Trophoblast cell (in vitro differentiated cells and primary cell): ENCODE measurements at regions not wholly inside any gene's neighbourhood (a gene's known extent, or its start where the extent isn't known, plus 50 kb on each side); places are given as distances from the start of the nearest gene placed in this dataset.
"Not testable (repeated sequence)": the region's sequence is repeated elsewhere in the genome, so short reads cannot be mapped to it uniquely, and the experiment has no call there.

Experiments
- DNase-seq, 2 donors: peaks; one replicate each; pipeline ENCODE4 v3.0.0-alpha.2; 2016
- H2AFZ ChIP-seq: 2 replicates; pipeline ENCODE4 v1.6.1; 2013; ENCODE audit warnings: low read length, moderate library complexity, mild to moderate bottlenecking; ENCODE audit not compliant: insufficient read depth, poor library complexity
- H2AK5ac ChIP-seq: 2 replicates; pipeline ENCODE4 v1.6.1; 2013; ENCODE audit warnings: mild to moderate bottlenecking, low read length
- H2BK120ac ChIP-seq: 2 replicates; pipeline ENCODE4 v1.6.1; 2013; ENCODE audit warnings: low read length, mild to moderate bottlenecking, moderate library complexity; ENCODE audit not compliant: insufficient read depth, poor library complexity
- H2BK12ac ChIP-seq: 2 replicates; pipeline ENCODE4 v1.6.1; 2013; ENCODE audit warnings: mild to moderate bottlenecking, low read length, moderate library complexity
- H2BK5ac ChIP-seq: 2 replicates; pipeline ENCODE4 v1.6.1; 2013; ENCODE audit warnings: low read length, low read depth, moderate library complexity, mild to moderate bottlenecking; ENCODE audit not compliant: poor library complexity
- H3K14ac ChIP-seq: 2 replicates; pipeline ENCODE4 v1.6.1; 2013; ENCODE audit warnings: mild to moderate bottlenecking, low read length
- H3K18ac ChIP-seq: 2 replicates; pipeline ENCODE4 v1.6.1; 2013; ENCODE audit warnings: mild to moderate bottlenecking, low read length
- H3K23ac ChIP-seq: 2 replicates; pipeline ENCODE4 v1.6.1; 2013; ENCODE audit warnings: low read length
- H3K27ac ChIP-seq: 2 replicates; pipeline ENCODE4 v1.5.1; 2013; ENCODE audit warnings: low read depth, mild to moderate bottlenecking, inconsistent platforms, low read length, moderate library complexity
- H3K27me3 ChIP-seq: 2 replicates; pipeline ENCODE4 v1.6.1; 2013; ENCODE audit warnings: inconsistent platforms, mild to moderate bottlenecking, low read length, moderate library complexity; ENCODE audit not compliant: insufficient read depth
- H3K36me3 ChIP-seq, 2 experiments: 1 replicate in 1 of 2; 2 replicates in 1 of 2; pipeline ENCODE4 v1.6.1; 2013; ENCODE audit warnings: low read length in 2 of 2, mild to moderate bottlenecking in 2 of 2, moderate library complexity in 1 of 2; ENCODE audit not compliant: insufficient read depth in 2 of 2, control insufficient read depth in 1 of 2
- H3K4ac ChIP-seq: 2 replicates; pipeline ENCODE4 v1.6.1; 2013; ENCODE audit warnings: low read depth, mild to moderate bottlenecking, low read length, moderate library complexity
- H3K4me1 ChIP-seq, 2 experiments: 1 replicate in 1 of 2; 2 replicates in 1 of 2; pipeline ENCODE4 v1.6.1; 2013; ENCODE audit warnings: low read length in 2 of 2, mild to moderate bottlenecking in 2 of 2, moderate library complexity in 1 of 2; ENCODE audit not compliant: insufficient read depth in 2 of 2, control insufficient read depth in 1 of 2
- H3K4me2 ChIP-seq: 2 replicates; pipeline ENCODE4 v1.6.1; 2013; ENCODE audit warnings: inconsistent platforms, mild to moderate bottlenecking, low read length, moderate library complexity
- H3K4me3 ChIP-seq: 2 replicates; pipeline ENCODE4 v1.5.1; 2013; ENCODE audit warnings: mild to moderate bottlenecking, low read depth, low read length, inconsistent platforms
- H3K79me1 ChIP-seq: one replicate; pipeline ENCODE4 v1.6.1; 2013; ENCODE audit warnings: low read length
- H3K79me2 ChIP-seq: 2 replicates; pipeline ENCODE4 v1.6.1; 2013; ENCODE audit warnings: low read length, mild to moderate bottlenecking; ENCODE audit not compliant: control insufficient read depth, insufficient read depth, poor library complexity
- H3K9ac ChIP-seq: 2 replicates; pipeline ENCODE4 v1.6.1; 2013; ENCODE audit warnings: mild to moderate bottlenecking, low read length
- H3K9me3 ChIP-seq: 2 replicates; pipeline ENCODE4 v1.6.1; 2013; ENCODE audit warnings: low read depth, mild to moderate bottlenecking, control low read depth, inconsistent platforms, low read length; ENCODE audit not compliant: insufficient read depth
- H4K12ac ChIP-seq: 2 replicates; pipeline ENCODE4 v1.6.1; 2013; ENCODE audit warnings: low read depth, mild to moderate bottlenecking, low read length, moderate library complexity
- H4K8ac ChIP-seq: 2 replicates; pipeline ENCODE4 v1.6.1; 2013; ENCODE audit warnings: low read depth, mild to moderate bottlenecking, low read length, moderate library complexity
- H4K91ac ChIP-seq: one replicate; pipeline ENCODE4 v1.6.1; 2013; ENCODE audit warnings: low read depth, mild to moderate bottlenecking, low read length, moderate library complexity
- WGBS: extraction: QIAGEN DNeasy Blood & Tissue Kit; methylation state at CpG from one replicate; pipeline ENCODE4 v1.1.7; 2013; ENCODE audit warnings: missing lambda C conversion rate; ENCODE audit not compliant: insufficient read length, insufficient coverage; ENCODE audit errors: extremely low coverage; 5-methylcytosine and 5-hydroxymethylcytosine counted together

- no CpG with 5 or more reads among the region's 7 CpGs for WGBS
Observed at GRCh38 chr10:38718972-38719371, 624.8 kb downstream of the ZNF37A start.

GRCh38 chr10:38730076-38730475 is 635.9 kb downstream of the ZNF37A start:
- no CpG with 5 or more reads among the region's 48 CpGs for whole genome bisulfite sequencing
- Histone ChIP-seq H3K79me2 (no peaks in the 10 kb centered on the region), H3K36me3 (no peaks in the 10 kb centered on the region), H3K4me2 (no peak overlapping the region), H2AFZ (no peak overlapping the region), H3K14ac (no peak overlapping the region), H4K8ac (no peak overlapping the region), H2BK12ac (no peak overlapping the region), H3K79me1 (no peaks in the 10 kb centered on the region), H3K27me3 (no peaks in the 10 kb centered on the region), H4K12ac (no peak overlapping the region), H3K9me3 (peaks cover 15% of the 10 kb centered on the region), H2BK5ac (no peak overlapping the region), H3K23ac (no peak overlapping the region), H3K27ac (no peak overlapping the region), H3K4me1 (no peaks in the 10 kb centered on the region), H3K18ac (no peak overlapping the region), H4K91ac (no peak overlapping the region), H3K4ac (no peak overlapping the region), H3K9ac (no peak overlapping the region), H2AK5ac (no peak overlapping the region), H3K4me3 (no peak overlapping the region), H2BK120ac (no peak overlapping the region)
- no peak for DNase-seq

More at GRCh38 chr10:38718972-38719371, 624.8 kb downstream of the ZNF37A start:
- not testable (repeated sequence) for H4K8ac ChIP-seq, H3K4me2 ChIP-seq, H2BK12ac ChIP-seq, H3K9me3 ChIP-seq, DNase-seq, H4K91ac ChIP-seq, H4K12ac ChIP-seq, H2BK120ac ChIP-seq, H3K4ac ChIP-seq, H3K27me3 ChIP-seq, H2BK5ac ChIP-seq, H2AFZ ChIP-seq, H3K79me2 ChIP-seq, H2AK5ac ChIP-seq, H3K36me3 ChIP-seq, H3K4me3 ChIP-seq, H3K79me1 ChIP-seq, H3K27ac ChIP-seq, H3K4me1 ChIP-seq, H3K9ac ChIP-seq, H3K18ac ChIP-seq, H3K14ac ChIP-seq, H3K23ac ChIP-seq

GRCh38 chr10:38736646-38737045 is 642.5 kb downstream of the ZNF37A start:
- not testable (repeated sequence) for H3K27ac ChIP-seq, H3K14ac ChIP-seq, H3K79me1 ChIP-seq, H2AFZ ChIP-seq, H3K4me1 ChIP-seq, H2BK5ac ChIP-seq, H3K9ac ChIP-seq, H4K8ac ChIP-seq, DNase-seq, H3K23ac ChIP-seq, H3K4me2 ChIP-seq, H3K18ac ChIP-seq, H3K79me2 ChIP-seq, H4K12ac ChIP-seq, H3K36me3 ChIP-seq, H3K4ac ChIP-seq, H3K27me3 ChIP-seq, H3K4me3 ChIP-seq, H2BK12ac ChIP-seq, H4K91ac ChIP-seq, H2BK120ac ChIP-seq, H2AK5ac ChIP-seq
- WGBS = no CpG with 5 or more reads among the region's 14 CpGs
- peaks cover 51% of the 10 kb centered on the region for H3K9me3 ChIP-seq

- no CpG with 5 or more reads among the region's 5 CpGs for WGBS
- not testable (repeated sequence) for H3K18ac ChIP-seq, H3K23ac ChIP-seq, H3K4ac ChIP-seq, H3K79me1 ChIP-seq, H3K4me3 ChIP-seq, H2BK120ac ChIP-seq, H3K4me2 ChIP-seq, H3K4me1 ChIP-seq, H3K27ac ChIP-seq, H3K27me3 ChIP-seq, H4K91ac ChIP-seq, H3K9ac ChIP-seq, H3K36me3 ChIP-seq, H2BK5ac ChIP-seq, H2AFZ ChIP-seq, H2AK5ac ChIP-seq, H3K79me2 ChIP-seq, DNase-seq, H3K14ac ChIP-seq, H4K8ac ChIP-seq, H4K12ac ChIP-seq, H2BK12ac ChIP-seq
- peaks cover 56% of the 10 kb centered on the region for H3K9me3 ChIP-seq
Observed at GRCh38 chr10:38737224-38737623, 643.1 kb downstream of the ZNF37A start.
